HG03469 (cell line): ENCODE measurements at regions not wholly inside any gene's neighbourhood (a gene's known extent, or its start where the extent isn't known, plus 50 kb on each side); places are given as distances from the start of the nearest gene placed in this dataset.

Experiments
- ATAC-seq: cut with Tn5 transposase; IDR thresholded peaks from one replicate; pipeline ENCODE4 v1.9.1; 2021; ENCODE audit warnings: mild to moderate bottlenecking, moderate library complexity, moderate number of reproducible peaks; ENCODE audit not compliant: unreplicated experiment

DNA sequence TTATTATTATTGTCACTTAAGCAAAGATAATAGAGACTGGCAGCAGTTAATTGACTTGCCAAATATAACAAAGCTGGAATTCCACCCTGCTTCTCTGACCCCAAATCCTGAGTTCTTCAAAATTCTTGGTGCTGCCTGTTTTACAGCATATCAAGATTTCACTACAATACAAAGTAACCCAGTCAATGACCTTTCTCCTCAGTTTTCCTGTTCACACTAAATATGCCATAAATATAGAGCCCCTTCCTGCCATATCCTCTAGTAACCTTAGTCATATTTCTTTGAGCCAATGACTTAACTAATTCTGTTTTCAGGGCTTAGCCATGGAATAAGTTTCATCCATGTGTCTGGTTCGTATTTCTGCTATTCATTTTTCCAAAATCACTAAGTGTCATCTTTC lies 315.3 kb upstream of the HS3ST1 start:
- ATAC-seq = no peak

DNA sequence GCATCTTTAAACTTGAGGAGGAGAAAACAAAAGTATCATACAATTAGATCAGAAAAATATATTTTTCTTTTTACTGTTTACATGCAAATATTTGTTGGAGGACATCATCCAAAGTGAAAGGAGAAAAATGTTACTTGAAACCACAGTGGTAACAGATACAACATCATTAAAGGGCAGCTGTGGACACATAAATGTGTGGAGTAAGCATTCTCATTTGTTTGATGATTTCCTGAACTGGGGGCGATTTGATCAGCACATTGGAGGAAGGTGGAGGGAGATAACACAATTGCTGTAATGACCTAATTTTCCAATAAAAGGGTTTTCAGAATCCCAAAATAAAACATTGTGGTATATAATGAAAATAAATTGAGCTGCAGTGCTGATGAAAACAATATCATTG lies 314.5 kb upstream of the HS3ST1 start:
- ATAC-seq = no peak

DNA sequence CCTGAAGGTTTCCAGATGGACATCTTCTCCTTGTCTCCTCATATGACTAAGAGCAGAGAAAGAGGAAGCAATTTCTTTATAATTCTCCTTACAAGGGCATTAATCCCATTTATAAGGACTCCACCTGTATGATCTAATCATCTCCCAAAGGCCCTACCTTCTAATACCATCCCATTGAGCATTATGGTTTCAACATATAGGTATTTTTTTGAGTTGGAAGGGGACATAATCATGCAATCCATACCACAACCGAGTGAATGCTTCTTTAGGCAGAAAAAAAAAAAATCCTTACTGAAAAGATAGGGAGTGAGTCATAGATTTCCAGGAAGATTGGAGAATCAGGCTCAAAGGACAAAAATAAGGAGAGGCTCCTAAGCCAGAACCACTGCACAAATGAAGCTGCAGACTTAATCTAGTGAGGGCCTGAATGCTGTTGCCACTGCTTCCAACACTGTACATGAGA lies 312.5 kb upstream of the HS3ST1 start:
- no peak for ATAC-seq

DNA sequence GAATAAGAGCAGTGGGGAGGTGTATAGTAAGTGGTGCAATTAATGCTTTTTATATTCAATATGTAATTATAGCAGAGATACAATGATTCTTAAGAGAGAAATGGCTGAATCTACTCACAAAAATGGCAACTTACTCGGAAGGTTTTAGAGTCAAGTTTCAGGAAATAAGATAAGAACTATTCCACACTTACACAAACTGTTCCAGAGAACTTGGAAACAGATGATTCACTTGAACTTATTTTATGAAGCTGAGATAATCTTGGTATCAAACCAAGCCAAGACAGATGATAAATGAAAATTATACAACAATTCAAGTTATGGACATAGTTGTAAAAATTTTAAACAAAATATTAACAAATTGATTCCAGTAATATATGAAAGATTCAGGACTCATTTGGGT lies 311.3 kb upstream of the HS3ST1 start:
- no peak for ATAC-seq

DNA sequence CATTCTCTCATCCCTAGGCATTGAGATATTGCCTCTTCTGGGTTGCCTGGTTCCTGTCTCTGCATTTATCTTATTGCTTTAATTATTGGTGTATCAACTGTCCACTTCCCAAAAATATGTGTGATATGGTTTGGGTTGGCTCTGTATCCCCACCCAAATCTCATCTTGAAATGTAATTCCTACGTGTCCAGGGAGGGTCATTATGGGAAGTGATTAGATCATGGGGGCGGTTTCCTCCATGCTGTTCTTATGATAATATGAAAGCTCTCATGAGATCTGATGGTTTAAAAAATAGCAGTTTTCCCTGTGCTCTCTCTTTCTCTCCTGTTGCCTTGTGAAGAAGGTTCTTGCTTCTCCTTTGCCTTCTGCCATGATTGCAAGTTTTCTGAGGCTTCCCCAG lies 308.3 kb upstream of the HS3ST1 start:
- ATAC-seq = no peak

DNA sequence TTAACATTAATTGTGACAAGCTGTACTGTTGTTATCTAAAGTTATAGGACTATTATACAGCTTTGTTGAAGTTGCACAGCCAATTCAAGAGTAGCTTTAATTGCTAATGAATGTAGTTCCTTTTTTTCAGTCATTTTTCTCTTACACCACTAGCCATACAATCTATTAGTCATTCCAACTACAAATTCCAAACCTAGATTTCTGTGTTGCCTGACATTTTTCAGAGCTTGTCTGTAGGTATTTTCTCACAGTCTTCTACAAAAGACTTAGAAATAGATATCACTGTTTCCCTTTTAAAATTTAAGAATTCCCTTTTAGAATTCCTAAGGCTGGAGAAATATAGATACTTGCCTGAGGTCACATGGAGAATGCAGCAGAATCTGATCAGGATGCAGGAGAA lies 307.0 kb upstream of the HS3ST1 start:
- no peak for ATAC-seq

DNA sequence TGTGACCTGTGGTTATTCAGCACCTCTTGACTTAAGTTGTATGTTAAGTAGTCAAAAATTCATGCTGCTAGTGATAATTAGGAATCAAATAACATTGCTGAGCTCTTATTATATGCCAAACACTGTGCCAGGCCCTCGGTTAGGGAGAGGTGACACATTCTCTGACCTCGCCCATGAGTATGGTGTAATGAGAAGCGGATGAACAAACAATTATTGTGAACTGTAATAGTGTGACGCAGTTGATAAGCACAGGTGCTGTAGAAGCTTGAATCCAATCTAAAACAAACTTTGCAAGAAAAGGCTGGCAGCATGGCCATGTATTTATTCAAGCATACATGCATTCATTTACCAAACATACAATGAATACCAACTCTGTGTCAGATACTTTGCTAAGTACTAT lies 303.5 kb upstream of the HS3ST1 start:
- no peak for ATAC-seq

DNA sequence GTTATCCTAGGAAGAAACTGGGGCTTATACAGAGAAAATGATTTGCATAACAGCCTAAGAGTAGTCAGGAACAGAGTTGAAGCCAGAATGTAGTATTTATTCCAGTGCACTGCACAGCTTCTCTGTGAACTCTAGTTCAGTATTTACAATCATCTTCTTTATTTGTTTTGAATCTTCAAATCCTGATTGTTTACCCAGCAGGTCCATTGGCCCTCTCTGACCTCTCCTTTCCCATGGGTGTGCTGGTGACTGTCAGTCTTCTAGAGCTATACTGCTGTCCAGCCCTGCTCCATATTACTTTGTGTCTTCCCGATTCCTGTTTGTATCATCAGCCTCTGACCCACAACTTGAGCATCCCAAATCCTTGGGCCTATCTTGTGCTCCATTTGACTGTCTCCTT lies 301.9 kb upstream of the HS3ST1 start:
- no peak for ATAC-seq

DNA sequence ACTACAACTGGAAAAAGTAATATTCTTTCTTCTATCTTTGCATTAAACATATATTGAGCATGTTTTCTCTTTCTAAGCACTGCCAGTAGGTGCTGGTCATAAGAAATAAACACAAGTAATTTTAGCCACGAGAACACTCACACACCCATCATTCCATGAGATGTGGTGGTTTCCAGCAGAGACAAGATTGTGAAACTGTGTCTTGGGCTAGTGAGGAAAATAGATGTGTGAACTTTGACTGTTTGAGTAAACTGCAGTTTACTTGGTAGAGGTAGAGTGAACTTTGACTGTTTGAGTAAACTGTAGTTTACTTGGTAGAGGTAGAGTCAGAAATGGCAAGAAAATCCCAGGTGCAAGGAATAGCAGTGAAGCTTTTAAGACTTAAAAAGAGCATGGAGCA lies 300.9 kb upstream of the HS3ST1 start:
- ATAC-seq = no peak

DNA sequence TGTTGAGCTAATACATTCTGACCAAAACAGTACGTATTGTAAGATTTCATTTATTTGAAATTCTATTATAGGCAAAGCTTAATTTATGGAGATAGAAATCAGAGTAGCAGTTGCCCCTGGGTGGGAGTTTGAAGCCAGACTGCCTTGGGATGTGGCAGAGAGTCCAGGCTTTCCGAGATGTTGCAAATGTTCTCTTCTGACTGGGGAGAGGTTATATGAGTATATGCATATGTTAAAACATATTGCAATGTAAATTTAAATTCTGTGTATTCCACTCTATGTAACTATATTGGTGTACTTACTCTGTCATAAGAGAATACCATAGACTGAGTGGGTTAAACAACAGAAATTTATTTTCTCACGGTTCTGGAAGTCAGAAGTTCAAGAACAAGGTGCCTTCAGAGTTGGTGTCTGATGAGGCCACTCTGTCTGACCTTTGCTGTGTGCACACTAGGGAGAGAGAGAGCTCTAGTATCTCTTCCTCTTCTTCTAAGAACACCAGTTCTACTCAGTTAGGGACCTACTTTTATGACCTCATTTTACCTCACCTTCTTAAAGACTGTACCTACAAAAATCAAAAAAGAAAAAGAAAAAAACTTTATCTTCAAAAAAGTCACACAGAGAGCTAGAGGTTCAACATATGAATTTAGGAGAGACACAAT lies 299.3 kb upstream of the HS3ST1 start:
- ATAC-seq = no peak

DNA sequence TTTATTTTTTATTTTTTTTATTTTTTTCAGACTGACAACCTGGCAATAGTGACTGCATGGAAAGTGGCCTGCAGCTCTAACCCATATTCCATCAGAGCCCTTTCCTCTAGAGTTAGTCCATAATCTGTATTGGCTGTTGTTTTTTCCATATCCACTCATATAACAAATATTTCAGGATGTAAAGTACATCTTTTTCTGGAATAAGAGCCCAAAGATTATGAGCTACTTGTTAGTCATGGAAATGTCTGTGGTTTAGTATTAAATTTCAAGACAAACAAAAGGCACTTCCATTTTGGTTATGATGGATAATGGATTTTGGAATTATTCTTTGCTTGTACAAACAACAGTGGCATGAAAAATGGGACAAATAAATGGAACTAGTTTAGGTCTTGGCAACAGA lies 296.0 kb upstream of the HS3ST1 start:
- ATAC-seq = no peak

DNA sequence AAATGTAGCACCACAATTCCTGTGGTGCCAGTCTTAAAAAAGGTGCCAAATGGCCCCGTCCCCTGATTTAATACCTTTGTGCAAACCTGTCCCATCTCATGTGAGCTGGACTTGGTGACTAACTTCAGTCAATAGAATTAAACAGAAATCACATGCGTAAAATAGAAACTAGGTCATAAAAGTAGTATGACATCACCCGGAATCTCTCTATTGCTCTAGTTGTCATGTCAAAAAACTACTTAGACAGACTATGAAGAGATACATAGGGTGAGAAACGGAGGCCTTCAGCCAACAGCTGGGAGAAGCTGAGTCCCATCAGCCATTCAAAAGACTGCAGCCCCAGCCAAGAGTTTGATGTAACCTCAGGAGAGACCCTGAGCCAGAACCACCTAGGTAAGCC lies 293.5 kb upstream of the HS3ST1 start:
- ATAC-seq = no peak

DNA sequence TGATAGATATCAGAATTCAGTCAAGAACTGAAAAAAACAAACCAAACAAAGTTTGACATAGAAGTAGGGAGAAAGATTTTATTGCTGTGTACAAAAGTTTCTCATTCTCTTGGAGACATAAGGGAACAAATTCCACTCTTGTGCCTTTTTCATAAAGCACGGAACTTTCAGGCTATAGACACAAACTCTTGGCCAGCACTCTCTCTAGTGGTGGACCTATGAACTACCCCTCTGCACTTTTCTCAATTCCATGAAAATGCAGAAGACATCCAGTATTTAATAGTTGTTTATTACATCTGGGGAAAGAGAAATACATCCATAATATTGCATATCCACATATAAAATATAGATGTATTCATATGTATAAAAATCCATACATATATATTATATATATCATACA lies 291.6 kb upstream of the HS3ST1 start:
- ATAC-seq = no peak

DNA sequence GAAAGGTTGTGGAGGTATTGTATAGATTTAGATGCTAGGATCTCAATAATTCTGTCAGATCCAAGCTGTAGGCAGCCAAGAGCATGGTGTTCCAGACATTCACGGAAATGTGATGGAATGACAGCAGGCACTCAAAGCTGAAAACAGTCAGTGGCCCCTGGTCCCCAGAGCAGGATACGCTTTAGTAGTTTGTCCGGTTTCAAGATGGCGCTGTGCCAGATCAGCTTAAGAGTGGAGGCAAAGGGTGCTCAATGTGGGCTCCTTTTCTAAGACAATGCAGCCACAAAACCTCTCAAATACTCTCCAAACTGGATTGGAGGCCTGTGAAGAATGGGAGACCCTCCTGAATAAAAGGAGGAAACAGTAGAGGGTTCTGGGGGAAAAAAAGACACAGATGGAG lies 291.2 kb upstream of the HS3ST1 start:
- ATAC-seq = no peak

DNA sequence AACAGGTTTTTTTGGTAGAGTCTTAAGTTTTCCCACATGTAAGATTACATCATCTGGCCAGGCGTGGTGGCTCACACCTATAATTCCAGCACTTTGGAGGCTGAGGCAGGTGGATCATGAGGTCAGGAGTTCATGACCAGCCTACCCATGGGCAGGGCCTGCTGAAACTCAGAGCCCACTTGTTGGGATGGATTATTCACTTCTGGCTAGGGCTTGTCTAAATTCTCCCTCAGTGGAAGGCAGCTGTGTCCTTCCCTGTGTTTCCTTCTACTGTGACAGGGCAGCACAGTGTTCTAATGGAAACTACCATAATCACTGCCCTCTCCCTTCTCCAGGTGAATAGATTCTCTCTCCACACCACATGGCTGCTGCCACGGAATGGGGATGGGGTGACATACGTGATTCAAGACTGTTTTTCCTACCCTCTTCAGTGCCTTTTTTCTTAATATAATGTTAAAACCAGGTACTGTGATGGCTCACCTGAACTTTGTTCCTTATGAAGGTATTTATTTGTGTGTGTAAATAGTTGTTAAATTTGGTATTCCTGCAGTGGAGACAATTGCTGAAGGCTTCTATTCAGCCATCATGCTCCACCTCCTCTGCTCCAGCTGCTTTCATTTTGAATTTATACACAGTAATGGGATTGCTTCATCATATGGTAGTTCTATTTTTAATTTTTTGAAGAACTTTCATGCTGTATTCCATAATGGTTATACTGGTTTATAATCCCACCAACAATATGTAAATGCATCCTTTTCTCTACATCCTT lies 287.2 kb upstream of the HS3ST1 start:
- ATAC-seq = no peak

DNA sequence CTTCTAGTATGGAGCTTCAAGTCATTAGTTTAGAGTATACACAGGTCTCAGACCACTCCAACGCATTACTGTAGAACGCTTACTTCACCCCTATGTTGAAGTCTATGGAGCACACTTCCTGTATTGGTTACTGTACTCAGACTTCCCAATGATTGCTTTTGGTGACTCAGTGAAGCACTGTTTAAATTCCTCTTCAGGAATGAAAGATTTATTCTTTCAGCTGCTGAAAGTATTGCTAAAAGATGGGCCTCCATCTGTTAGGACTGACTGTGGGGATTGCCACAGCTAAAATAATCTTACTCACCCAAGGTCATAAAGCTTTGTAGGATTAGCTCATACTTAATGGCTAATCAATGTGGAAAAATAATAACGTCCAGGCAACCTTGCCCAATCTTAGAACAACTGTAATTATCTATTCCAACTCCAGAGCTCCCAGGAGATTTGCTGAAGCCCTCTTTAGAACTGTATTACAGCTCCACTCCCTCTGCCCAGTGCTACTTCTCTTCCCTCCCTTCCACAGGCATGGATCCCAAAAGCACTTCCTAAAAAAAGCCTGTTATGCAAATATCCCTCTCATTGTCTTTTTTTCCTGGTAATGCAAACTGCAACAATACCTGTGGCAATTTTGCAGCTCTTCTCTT lies 281.9 kb upstream of the HS3ST1 start:
- ATAC-seq = no peak

DNA sequence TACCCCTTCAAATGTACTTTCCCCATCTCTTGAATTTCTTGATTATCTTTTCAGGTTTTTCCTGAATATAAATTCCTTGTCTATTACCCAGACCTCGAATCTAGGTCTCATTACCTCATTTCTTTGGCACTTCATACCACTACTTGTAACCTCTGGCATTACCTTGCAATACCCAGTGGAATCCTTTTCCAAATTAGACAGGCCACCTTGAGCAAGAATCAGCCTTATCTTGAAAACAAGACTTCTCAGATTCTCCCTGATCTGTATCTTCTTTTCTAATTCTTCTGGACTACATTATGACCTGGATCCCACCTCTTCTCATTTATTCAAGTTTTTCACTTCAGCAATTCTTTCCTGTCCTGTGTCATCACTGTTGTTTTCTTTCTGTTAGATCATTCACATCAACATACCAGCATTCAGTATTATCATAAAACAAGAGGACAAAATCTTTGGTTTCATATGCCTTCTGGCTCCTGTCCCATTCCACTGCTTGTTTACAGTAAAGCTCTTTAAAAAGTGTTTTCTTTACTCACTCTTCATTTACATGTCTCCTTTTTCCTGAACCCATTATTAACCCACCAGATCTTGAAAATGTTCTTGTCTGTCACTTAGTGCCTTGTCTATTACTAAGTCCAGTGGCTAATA lies 275.6 kb upstream of the HS3ST1 start:
- ATAC-seq = no peak

DNA sequence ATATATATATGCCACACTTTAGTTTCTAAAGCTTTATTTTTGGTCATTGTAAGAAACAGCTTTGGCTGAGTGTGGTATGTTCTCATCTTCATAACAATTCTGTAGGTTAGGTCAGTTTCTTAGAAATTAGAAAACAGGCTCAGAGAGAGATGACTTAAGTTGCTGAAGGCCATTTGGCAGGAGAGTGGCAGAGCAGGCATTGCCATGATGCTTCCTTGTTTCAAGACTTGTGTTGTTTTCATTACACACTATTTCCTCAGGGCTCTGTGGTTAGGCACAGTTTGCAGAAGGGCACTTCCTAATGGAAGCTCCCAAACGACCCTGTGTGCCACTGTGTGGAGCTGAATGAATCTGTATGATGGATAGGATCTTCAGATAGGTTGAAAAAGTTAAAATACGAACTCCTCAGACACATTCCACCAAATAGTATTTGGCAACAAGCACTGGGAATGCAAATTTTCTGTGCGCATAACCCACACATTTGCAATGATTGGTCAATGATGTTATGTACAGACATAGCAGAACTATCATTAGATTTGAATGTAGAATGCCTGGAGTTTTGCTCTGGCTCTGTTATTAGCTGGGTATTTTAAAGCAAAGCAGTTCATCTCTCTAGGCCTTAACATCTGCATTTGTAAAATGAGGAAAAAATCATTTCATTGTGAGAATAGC lies 274.3 kb upstream of the HS3ST1 start:
- no peak for ATAC-seq

DNA sequence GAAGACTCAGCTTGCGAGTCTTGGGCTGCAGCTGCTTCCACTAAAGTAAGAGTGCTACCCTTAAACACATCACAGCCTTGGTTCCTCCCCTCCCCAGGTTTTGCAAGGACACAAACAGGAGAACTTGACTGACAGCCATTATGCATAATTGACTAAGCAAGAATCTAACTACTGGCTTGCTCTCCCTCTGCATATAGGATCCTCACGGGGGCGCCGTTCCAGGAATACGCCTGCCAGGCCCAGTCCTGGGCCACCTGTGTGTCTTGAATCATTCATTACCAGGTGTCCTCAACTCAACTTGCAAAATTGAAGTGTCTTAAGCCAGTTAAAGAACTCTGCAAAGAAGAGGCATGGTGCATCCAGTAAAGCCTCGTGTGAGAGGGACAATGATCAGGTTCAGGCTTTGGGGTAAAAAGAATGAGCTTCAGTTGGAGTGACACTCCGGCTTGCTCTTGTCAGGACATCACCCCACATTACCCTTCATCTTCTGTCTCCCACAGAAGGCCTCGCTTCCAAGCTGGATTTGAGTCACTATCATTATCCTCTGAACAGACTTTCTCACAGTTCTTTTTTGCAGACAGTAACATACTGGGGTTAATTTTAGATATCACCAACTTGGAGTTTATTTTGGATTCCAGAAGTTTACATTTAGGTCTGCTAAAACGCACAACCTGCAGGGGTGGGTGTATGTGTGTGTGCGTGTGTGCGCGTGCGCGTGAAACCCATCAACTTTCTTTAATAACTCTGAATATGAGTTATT lies 273.5 kb upstream of the HS3ST1 start:
- ATAC-seq = no peak

DNA sequence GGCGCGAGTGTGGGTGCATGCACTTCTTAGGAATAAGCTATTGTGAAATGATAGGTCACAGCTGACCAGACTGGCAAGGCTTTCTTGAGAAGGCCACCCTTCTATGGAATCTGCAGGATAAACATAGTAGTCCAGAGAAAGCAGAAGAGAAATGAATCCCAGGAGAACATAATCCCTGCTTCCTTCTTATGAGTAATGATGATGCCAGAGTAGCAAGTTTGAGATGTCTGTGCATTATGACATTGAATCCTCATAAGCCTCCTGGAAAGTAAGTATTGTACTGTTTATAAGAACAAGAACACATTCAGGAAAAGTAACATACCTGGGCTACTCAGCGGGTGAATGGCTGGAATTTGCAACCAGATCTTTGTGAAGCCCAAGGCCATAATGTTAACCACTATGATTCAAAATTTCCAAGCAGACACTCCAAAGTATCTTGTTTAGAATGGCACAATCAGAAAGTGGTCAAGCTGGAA lies 272.1 kb upstream of the HS3ST1 start:
- ATAC-seq = no peak
